Mesenchymal stem cell (in vitro differentiated cells and primary cell): ENCODE measurements at regions not wholly inside any gene's neighbourhood (a gene's known extent, or its start where the extent isn't known, plus 50 kb on each side); places are given as distances from the start of the nearest gene placed in this dataset.
"Not testable (repeated sequence)": the region's sequence is repeated elsewhere in the genome, so short reads cannot be mapped to it uniquely, and the experiment has no call there.

Experiments
- DNase-seq: peaks from one replicate; pipeline ENCODE4 v3.0.0-alpha.2; 2013
- H2AFZ ChIP-seq: one replicate; pipeline ENCODE4 v1.6.1; 2013; ENCODE audit warnings: low read depth, mild to moderate bottlenecking, control low read depth, inconsistent platforms, low read length, moderate library complexity
- H2AK5ac ChIP-seq: 2 replicates; pipeline ENCODE4 v1.6.1; 2013; ENCODE audit warnings: low read length, moderate library complexity, mild to moderate bottlenecking, inconsistent platforms; ENCODE audit not compliant: severe bottlenecking
- H2BK120ac ChIP-seq: one replicate; pipeline ENCODE4 v1.6.1; 2013; ENCODE audit warnings: low read depth, mild to moderate bottlenecking, inconsistent platforms, low read length, moderate library complexity
- H2BK12ac ChIP-seq, 2 experiments: one replicate each; pipeline ENCODE4 v1.6.1; 2013; ENCODE audit warnings: inconsistent platforms in 2 of 2, low read length in 2 of 2, mild to moderate bottlenecking in 2 of 2, moderate library complexity in 2 of 2, control low read depth in 1 of 2
- H2BK15ac ChIP-seq: one replicate; pipeline ENCODE4 v1.6.1; 2013; ENCODE audit warnings: mild to moderate bottlenecking, low read depth, inconsistent platforms; ENCODE audit not compliant: poor library complexity, severe bottlenecking
- H2BK5ac ChIP-seq: 2 replicates; pipeline ENCODE4 v1.6.1; 2013; ENCODE audit warnings: low read depth, mild to moderate bottlenecking, low read length, control low read depth, inconsistent platforms; ENCODE audit not compliant: poor library complexity, severe bottlenecking
- H3K14ac ChIP-seq, 2 experiments: one replicate each; pipeline ENCODE4 v1.6.1; 2013; ENCODE audit warnings: inconsistent platforms in 2 of 2, low read length in 2 of 2, control low read depth in 1 of 2, mild to moderate bottlenecking in 1 of 2, moderate library complexity in 1 of 2
- H3K18ac ChIP-seq, 2 experiments: one replicate each; pipeline ENCODE4 v1.6.1; 2013; ENCODE audit warnings: inconsistent platforms in 2 of 2, low read length in 2 of 2, control low read depth in 1 of 2, low read depth in 1 of 2, mild to moderate bottlenecking in 1 of 2
- H3K23ac ChIP-seq, 2 experiments: one replicate each; pipeline ENCODE4 v1.6.1; 2013; ENCODE audit warnings: inconsistent platforms in 2 of 2, low read length in 2 of 2, mild to moderate bottlenecking in 2 of 2, moderate library complexity in 2 of 2, control low read depth in 1 of 2
- H3K27ac ChIP-seq: 2 replicates; pipeline ENCODE4 v1.5.1; 2013; ENCODE audit warnings: mild to moderate bottlenecking, moderate library complexity, low read length, control low read depth, inconsistent platforms; ENCODE audit not compliant: poor library complexity, severe bottlenecking
- H3K27me3 ChIP-seq, 2 experiments: 2 replicates each; pipeline versions ENCODE4 v1.6.1 to v1.7.0; 2013; ENCODE audit warnings: low read length in 2 of 2, mild to moderate bottlenecking in 2 of 2, moderate library complexity in 2 of 2, control low read depth in 1 of 2, inconsistent platforms in 1 of 2; ENCODE audit not compliant: control insufficient read depth in 1 of 2, insufficient read depth in 1 of 2
- H3K36me3 ChIP-seq, 2 experiments: 2 replicates each; pipeline versions ENCODE4 v1.6.1 to v1.7.0; 2013; ENCODE audit warnings: low read length in 2 of 2, control low read depth in 1 of 2, inconsistent platforms in 1 of 2, low read depth in 1 of 2, mild to moderate bottlenecking in 1 of 2; ENCODE audit not compliant: insufficient read depth in 2 of 2, control insufficient read depth in 1 of 2
- H3K4ac ChIP-seq, 2 experiments: one replicate each; pipeline ENCODE4 v1.6.1; 2013; ENCODE audit warnings: inconsistent platforms in 2 of 2, low read length in 2 of 2, mild to moderate bottlenecking in 2 of 2, moderate library complexity in 2 of 2, control low read depth in 1 of 2, low read depth in 1 of 2
- H3K4me1 ChIP-seq: 2 replicates; pipeline ENCODE4 v1.6.1; 2013; ENCODE audit warnings: low read depth, low read length, control low read depth; ENCODE audit not compliant: control insufficient read depth, insufficient read depth
- H3K4me2 ChIP-seq: 2 replicates; pipeline ENCODE4 v1.6.1; 2013; ENCODE audit warnings: low read length, mild to moderate bottlenecking, inconsistent platforms; ENCODE audit not compliant: poor library complexity, severe bottlenecking
- H3K4me3 ChIP-seq, 2 experiments: 2 replicates each; pipeline versions ENCODE4 v1.5.1 to v1.7.0; 2013; ENCODE audit warnings: low read length in 2 of 2, mild to moderate bottlenecking in 2 of 2, control low read depth in 1 of 2, low read depth in 1 of 2; ENCODE audit not compliant: insufficient read depth in 1 of 2
- H3K79me1 ChIP-seq: replicated peaks from 2 replicates; pipeline ENCODE4 v1.6.1; 2013; ENCODE audit warnings: mild to moderate bottlenecking, control low read depth, low read length, inconsistent platforms; ENCODE audit not compliant: poor library complexity, severe bottlenecking
- H3K9ac ChIP-seq: 2 replicates; pipeline ENCODE4 v1.7.0; 2013; ENCODE audit warnings: mild to moderate bottlenecking, low read length, moderate library complexity
- H3K9me3 ChIP-seq: 2 replicates; pipeline ENCODE4 v1.7.0; 2013; ENCODE audit warnings: mild to moderate bottlenecking, low read length; ENCODE audit not compliant: control insufficient read depth
- H4K8ac ChIP-seq: one replicate; pipeline ENCODE4 v1.6.1; 2013; ENCODE audit warnings: inconsistent platforms, mild to moderate bottlenecking, low read length, moderate library complexity
- H4K91ac ChIP-seq: one replicate; pipeline ENCODE4 v1.6.1; 2013; ENCODE audit warnings: mild to moderate bottlenecking, low read length, inconsistent platforms
- WGBS: methylation state at CpG from one replicate; pipeline ENCODE4 v1.1.7; 2013; ENCODE audit warnings: mixed read lengths; 5-methylcytosine and 5-hydroxymethylcytosine counted together

GRCh38 chr5:97301181-97301580 is 118.1 kb upstream of the RIOK2 start:
- H3K36me3 ChIP-seq, H3K27me3 ChIP-seq, H2BK15ac ChIP-seq, H2AFZ ChIP-seq, H2AK5ac ChIP-seq, H3K4me2 ChIP-seq, H2BK5ac ChIP-seq, DNase-seq, H3K9me3 ChIP-seq, H3K14ac ChIP-seq, H3K4me3 ChIP-seq, H3K4ac ChIP-seq, H3K18ac ChIP-seq, H4K8ac ChIP-seq, H2BK120ac ChIP-seq, H3K4me1 ChIP-seq, H3K23ac ChIP-seq, H3K79me1 ChIP-seq, H3K27ac ChIP-seq, H2BK12ac ChIP-seq, H4K91ac ChIP-seq, H3K9ac ChIP-seq: not testable (repeated sequence)
- 83% methylated on average over 16 of the region's 16 CpGs for WGBS

- H3K4me1 ChIP-seq = no peaks in the 10 kb centered on the region
- no peak overlapping the region for H3K9ac ChIP-seq
- H3K23ac ChIP-seq = no peak overlapping the region
- no peak overlapping the region for H3K4ac ChIP-seq
- H3K14ac ChIP-seq = no peak overlapping the region
- 73% methylated on average over 1 of the region's 1 CpG for WGBS
- H3K36me3 ChIP-seq = no peaks in the 10 kb centered on the region
- H4K91ac ChIP-seq = no peak overlapping the region
- no peaks in the 10 kb centered on the region for H3K79me1 ChIP-seq
- no peak overlapping the region for H2BK5ac ChIP-seq
- no peak overlapping the region for H3K4me3 ChIP-seq
- no peak overlapping the region for H3K27ac ChIP-seq
- H3K4me2 ChIP-seq = no peak overlapping the region
- no peak overlapping the region for H2BK15ac ChIP-seq
- DNase-seq = no peak
- no peak overlapping the region for H2AFZ ChIP-seq
- no peaks in the 10 kb centered on the region for H3K27me3 ChIP-seq
- no peak overlapping the region for H2BK120ac ChIP-seq
- no peak overlapping the region for H4K8ac ChIP-seq
- H3K9me3 ChIP-seq = peaks cover 7% of the 10 kb centered on the region
- H3K18ac ChIP-seq = no peak overlapping the region
- no peak overlapping the region for H2BK12ac ChIP-seq
- H2AK5ac ChIP-seq = no peak overlapping the region
Observed at GRCh38 chr5:97338729-97339128, 155.7 kb upstream of the RIOK2 start.

- Histone ChIP-seq H2AK5ac (no peak overlapping the region), H3K23ac (no peak overlapping the region), H4K91ac (no peak overlapping the region), H3K4me1 (no peaks in the 10 kb centered on the region), H3K4ac (no peak overlapping the region), H3K9me3 (peaks cover 15% of the 10 kb centered on the region), H3K18ac (no peak overlapping the region), H3K9ac (no peak overlapping the region), H2BK15ac (no peak overlapping the region), H3K27me3 (no peaks in the 10 kb centered on the region), H2BK12ac (no peak overlapping the region), H4K8ac (no peak overlapping the region), H2BK120ac (no peak overlapping the region), H2BK5ac (no peak overlapping the region), H3K79me1 (no peaks in the 10 kb centered on the region), H3K36me3 (no peaks in the 10 kb centered on the region), H2AFZ (no peak overlapping the region), H3K14ac (no peak overlapping the region), H3K4me3 (no peak overlapping the region), H3K4me2 (no peak overlapping the region), H3K27ac (no peak overlapping the region)
- 70% methylated on average over 4 of the region's 4 CpGs for WGBS
- no peak for DNase-seq
Observed at GRCh38 chr5:97355775-97356174, 172.7 kb upstream of the RIOK2 start.

- no peak overlapping the region for H3K27ac ChIP-seq
- H2AK5ac ChIP-seq = no peak overlapping the region
- H3K36me3 ChIP-seq = no peaks in the 10 kb centered on the region
- H3K18ac ChIP-seq = no peak overlapping the region
- no peak overlapping the region for H3K23ac ChIP-seq
- H3K14ac ChIP-seq = no peak overlapping the region
- H3K79me1 ChIP-seq = no peaks in the 10 kb centered on the region
- no peak overlapping the region for H3K4me3 ChIP-seq
- H3K9me3 ChIP-seq = no peaks in the 10 kb centered on the region
- no peak overlapping the region for H4K8ac ChIP-seq
- no peak overlapping the region for H3K9ac ChIP-seq
- DNase-seq = no peak
- no peaks in the 10 kb centered on the region for H3K4me1 ChIP-seq
- H3K4me2 ChIP-seq = no peak overlapping the region
- WGBS = 35% methylated on average over 2 of the region's 3 CpGs
- H3K4ac ChIP-seq = no peak overlapping the region
- no peak overlapping the region for H2BK12ac ChIP-seq
- no peak overlapping the region for H4K91ac ChIP-seq
- no peak overlapping the region for H2AFZ ChIP-seq
- no peak overlapping the region for H2BK120ac ChIP-seq
- H3K27me3 ChIP-seq = no peaks in the 10 kb centered on the region
- no peak overlapping the region for H2BK15ac ChIP-seq
- no peak overlapping the region for H2BK5ac ChIP-seq
Observed at GRCh38 chr5:97363577-97363976, 180.5 kb upstream of the RIOK2 start.
